Mucosa of stomach (tissue), 1 donor: ENCODE measurements at regions not wholly inside any gene's neighbourhood (a gene's known extent, or its start where the extent isn't known, plus 50 kb on each side); places are given as distances from the start of the nearest gene placed in this dataset.

Experiments
- H3K27me3 ChIP-seq: one replicate; pipeline ENCODE4 v1.7.0; 2013; ENCODE audit warnings: mild to moderate bottlenecking, low read length; ENCODE audit not compliant: control insufficient read depth, insufficient read depth
- H3K36me3 ChIP-seq: one replicate; pipeline ENCODE4 v1.7.0; 2013; ENCODE audit warnings: low read length; ENCODE audit not compliant: control insufficient read depth, insufficient read depth
- H3K4me1 ChIP-seq: one replicate; pipeline ENCODE4 v1.7.0; 2013; ENCODE audit warnings: mild to moderate bottlenecking, low read length; ENCODE audit not compliant: control insufficient read depth, insufficient read depth
- H3K4me3 ChIP-seq: one replicate; pipeline ENCODE4 v1.7.0; 2013; ENCODE audit warnings: low read length
- H3K9ac ChIP-seq: one replicate; pipeline ENCODE4 v1.7.0; 2013; ENCODE audit warnings: mild to moderate bottlenecking, low read length, moderate library complexity
- H3K9me3 ChIP-seq: one replicate; pipeline ENCODE4 v1.7.0; 2013; ENCODE audit warnings: mild to moderate bottlenecking, low read length, moderate library complexity; ENCODE audit not compliant: control insufficient read depth
- donor health status: Pancreatic carcinoma.

GRCh38 chr4:35250331-35250730, 994.0 kb downstream of the ARAP2 start:
- H3K9ac ChIP-seq = no peak overlapping the region
- H3K4me3 ChIP-seq = no peak overlapping the region
- H3K27me3 ChIP-seq = no peaks in the 10 kb centered on the region
- H3K36me3 ChIP-seq = no peaks in the 10 kb centered on the region
- H3K9me3 ChIP-seq = no peaks in the 10 kb centered on the region
- H3K4me1 ChIP-seq = no peaks in the 10 kb centered on the region

DNA sequence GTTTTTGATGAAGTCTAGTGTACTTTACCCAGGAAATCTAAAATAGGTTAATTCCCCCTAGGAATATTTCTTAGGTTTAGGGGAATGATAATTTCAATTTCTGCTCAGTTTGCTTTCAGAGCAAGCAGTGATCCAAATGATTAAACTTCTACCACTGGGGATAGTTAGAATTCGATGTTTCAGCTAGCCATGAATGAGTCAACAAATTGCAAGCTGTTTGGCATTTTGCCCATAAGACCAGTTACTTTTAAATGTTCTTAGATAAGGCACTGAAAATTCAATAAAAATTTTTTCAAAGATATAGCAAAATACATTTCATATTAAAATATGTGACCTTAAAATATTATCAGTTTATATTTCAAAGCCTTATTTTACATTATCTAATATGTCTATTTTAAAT, 993.6 kb downstream of the ARAP2 start:
- H3K9ac ChIP-seq = no peak overlapping the region
- no peak overlapping the region for H3K4me3 ChIP-seq
- H3K4me1 ChIP-seq = no peaks in the 10 kb centered on the region
- no peaks in the 10 kb centered on the region for H3K36me3 ChIP-seq
- H3K27me3 ChIP-seq = no peaks in the 10 kb centered on the region
- H3K9me3 ChIP-seq = no peaks in the 10 kb centered on the region

GRCh38 chr4:35252071-35252470, 992.2 kb downstream of the ARAP2 start:
- H3K9ac ChIP-seq = no peak overlapping the region

GRCh38 chr4:35252866-35253265, 991.4 kb downstream of the ARAP2 start:
- Histone ChIP-seq H3K4me1 (no peaks in the 10 kb centered on the region), H3K4me3 (no peak overlapping the region), H3K9ac (no peak overlapping the region), H3K36me3 (no peaks in the 10 kb centered on the region), H3K9me3 (no peaks in the 10 kb centered on the region), H3K27me3 (no peaks in the 10 kb centered on the region)

More at GRCh38 chr4:35252071-35252470, 992.2 kb downstream of the ARAP2 start:
- H3K36me3 ChIP-seq = no peaks in the 10 kb centered on the region
- H3K9me3 ChIP-seq = no peaks in the 10 kb centered on the region
- H3K4me3 ChIP-seq = no peak overlapping the region
- no peaks in the 10 kb centered on the region for H3K4me1 ChIP-seq
- H3K27me3 ChIP-seq = no peaks in the 10 kb centered on the region

GRCh38 chr4:35253331-35253730, 991.0 kb downstream of the ARAP2 start:
- H3K27me3 ChIP-seq = no peaks in the 10 kb centered on the region
- no peak overlapping the region for H3K9ac ChIP-seq
- no peaks in the 10 kb centered on the region for H3K4me1 ChIP-seq
- H3K4me3 ChIP-seq = no peak overlapping the region
- no peaks in the 10 kb centered on the region for H3K36me3 ChIP-seq
- H3K9me3 ChIP-seq = no peaks in the 10 kb centered on the region

DNA sequence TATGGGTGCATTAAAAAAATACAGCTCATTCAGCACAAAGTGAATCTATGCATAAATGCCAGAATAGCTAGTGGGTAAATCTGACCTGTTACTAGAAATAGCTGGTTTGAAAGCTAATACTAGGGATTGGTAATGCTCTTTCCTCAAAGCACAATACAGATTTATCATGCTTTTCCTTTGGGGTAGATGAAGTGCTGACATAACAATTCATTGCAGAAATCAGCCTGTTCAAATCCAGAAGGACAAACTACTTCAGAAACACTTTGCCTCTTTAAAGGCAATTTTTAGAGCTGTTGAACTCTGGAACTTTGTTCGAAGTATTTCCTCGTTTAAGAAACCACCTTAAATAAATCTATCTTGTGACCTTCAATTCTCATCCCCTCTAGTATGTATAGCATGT, 957.9 kb downstream of the ARAP2 start:
- Histone ChIP-seq H3K27me3 (no peaks in the 10 kb centered on the region), H3K4me1 (no peaks in the 10 kb centered on the region), H3K9ac (no peak overlapping the region), H3K9me3 (no peaks in the 10 kb centered on the region), H3K4me3 (no peak overlapping the region), H3K36me3 (no peaks in the 10 kb centered on the region)

GRCh38 chr4:35300996-35301774, 943.1 kb downstream of the ARAP2 start:
- H3K9me3 ChIP-seq = no peaks in the 10 kb centered on the region
- no peaks in the 10 kb centered on the region for H3K36me3 ChIP-seq
- no peak overlapping the region for H3K4me3 ChIP-seq
- H3K27me3 ChIP-seq = no peaks in the 10 kb centered on the region
- no peaks in the 10 kb centered on the region for H3K4me1 ChIP-seq
- no peak overlapping the region for H3K9ac ChIP-seq

GRCh38 chr4:35315419-35315818, 928.9 kb downstream of the ARAP2 start:
- Histone ChIP-seq H3K27me3 (no peaks in the 10 kb centered on the region), H3K9me3 (no peaks in the 10 kb centered on the region), H3K4me3 (no peak overlapping the region), H3K36me3 (no peaks in the 10 kb centered on the region), H3K4me1 (no peaks in the 10 kb centered on the region), H3K9ac (no peak overlapping the region)

GRCh38 chr4:35325908-35326453, 918.3 kb downstream of the ARAP2 start:
- Histone ChIP-seq H3K36me3 (no peaks in the 10 kb centered on the region), H3K4me1 (no peaks in the 10 kb centered on the region), H3K9ac (no peak overlapping the region), H3K9me3 (no peaks in the 10 kb centered on the region), H3K4me3 (no peak overlapping the region), H3K27me3 (no peaks in the 10 kb centered on the region)

DNA sequence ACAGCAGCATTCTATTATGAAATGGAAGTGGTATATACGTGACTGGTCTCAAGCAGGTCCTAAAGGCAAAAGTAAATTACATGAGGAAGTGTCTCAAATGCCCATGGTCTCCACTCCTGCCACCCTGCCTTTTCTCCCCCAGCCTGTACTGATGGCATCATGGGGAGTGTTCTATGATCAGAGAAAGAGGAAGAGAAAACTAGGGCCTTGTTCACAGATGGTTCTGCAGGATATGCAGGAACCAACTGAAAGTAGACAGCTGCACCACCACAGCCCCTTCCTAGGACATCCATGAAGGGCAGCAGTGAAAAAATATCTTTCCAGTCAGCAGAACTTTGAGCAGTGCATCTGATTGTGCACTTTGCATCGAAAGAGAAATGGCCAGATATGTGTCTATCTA, 901.5 kb downstream of the ARAP2 start:
- Histone ChIP-seq H3K4me3 (no peak overlapping the region), H3K27me3 (no peaks in the 10 kb centered on the region), H3K4me1 (no peaks in the 10 kb centered on the region), H3K9ac (no peak overlapping the region), H3K9me3 (no peaks in the 10 kb centered on the region), H3K36me3 (no peaks in the 10 kb centered on the region)

GRCh38 chr4:35347276-35347675, 897.0 kb downstream of the ARAP2 start:
- no peaks in the 10 kb centered on the region for H3K4me1 ChIP-seq
- H3K36me3 ChIP-seq = no peaks in the 10 kb centered on the region
- H3K9ac ChIP-seq = no peak overlapping the region
- no peaks in the 10 kb centered on the region for H3K9me3 ChIP-seq
- no peak overlapping the region for H3K4me3 ChIP-seq
- no peaks in the 10 kb centered on the region for H3K27me3 ChIP-seq

- no peaks in the 10 kb centered on the region for H3K9me3 ChIP-seq
- no peaks in the 10 kb centered on the region for H3K27me3 ChIP-seq
- no peaks in the 10 kb centered on the region for H3K36me3 ChIP-seq
- H3K4me1 ChIP-seq = no peaks in the 10 kb centered on the region
- H3K9ac ChIP-seq = no peak overlapping the region
- H3K4me3 ChIP-seq = no peak overlapping the region
Measured at GRCh38 chr4:35358001-35358584, 886.2 kb downstream of the ARAP2 start.
